CD4-positive, CD25-positive, alpha-beta regulatory T cell (primary cell): ENCODE measurements at regions not wholly inside any gene's neighbourhood (a gene's known extent, or its start where the extent isn't known, plus 50 kb on each side); places are given as distances from the start of the nearest gene placed in this dataset.
"Not testable (repeated sequence)": the region's sequence is repeated elsewhere in the genome, so short reads cannot be mapped to it uniquely, and the experiment has no call there.

ENCODE experiments used
- ATAC-seq, 2 donors: fragments of 150-1000 bp; cut with Tn5 transposase; one replicate each; pipeline ENCODE4 v1.10.0; 2021; ENCODE audit warnings: low read depth in 2 of 2, moderate number of reproducible peaks in 2 of 2, moderate library complexity in 1 of 2
- DNase-seq, 3 donors: peaks; one replicate each; pipeline versions ENCODE4 v3.0.0 to v3.0.0-alpha.2; 2012 to 2022; ENCODE audit warnings: mixed read lengths in 1 of 3
- H3K27ac ChIP-seq: one replicate; pipeline ENCODE4 v1.7.0; 2013; ENCODE audit warnings: mild to moderate bottlenecking, low read length; ENCODE audit not compliant: insufficient read depth, poor library complexity, severe bottlenecking
- H3K27me3 ChIP-seq: one replicate; pipeline ENCODE4 v1.7.0; 2013; ENCODE audit warnings: low read length; ENCODE audit not compliant: control insufficient read depth, insufficient read depth
- H3K36me3 ChIP-seq: one replicate; pipeline ENCODE4 v1.7.0; 2013; ENCODE audit warnings: mild to moderate bottlenecking, low read length, moderate library complexity; ENCODE audit not compliant: control insufficient read depth, insufficient read depth
- H3K4me1 ChIP-seq: 2 replicates; pipeline ENCODE4 v1.7.0; 2013; ENCODE audit warnings: mild to moderate bottlenecking, low read length; ENCODE audit not compliant: insufficient read depth, control insufficient read depth, poor library complexity, severe bottlenecking
- H3K4me3 ChIP-seq: one replicate; pipeline ENCODE4 v1.7.0; 2013; ENCODE audit warnings: low read depth, mild to moderate bottlenecking, low read length, moderate library complexity
- H3K9me3 ChIP-seq, 2 experiments: 1 replicate in 1 of 2; 2 replicates in 1 of 2; pipeline ENCODE4 v1.7.0; 2013; ENCODE audit warnings: low read length in 2 of 2, mild to moderate bottlenecking in 1 of 2, moderate library complexity in 1 of 2; ENCODE audit not compliant: control insufficient read depth in 2 of 2
- H3K27ac Mint-ChIP-seq, 3 donors: one replicate each; pipeline ENCODE4 v1.8.0; 2020 to 2022; ENCODE audit warnings: mild to moderate bottlenecking in 3 of 3, mixed read lengths in 3 of 3, moderate library complexity in 2 of 3
- H3K27me3 Mint-ChIP-seq: one replicate; pipeline ENCODE4 v1.8.0; 2022; ENCODE audit warnings: mild to moderate bottlenecking, mixed read lengths
- H3K36me3 Mint-ChIP-seq: one replicate; pipeline ENCODE4 v1.8.0; 2020; ENCODE audit warnings: mixed read lengths
- H3K4me1 Mint-ChIP-seq, 4 donors: one replicate each; pipeline ENCODE4 v1.8.0; 2020 to 2022; ENCODE audit warnings: mixed read lengths in 4 of 4, mild to moderate bottlenecking in 1 of 4
- H3K4me3 Mint-ChIP-seq, 4 donors: one replicate each; pipeline ENCODE4 v1.8.0; 2020 to 2022; ENCODE audit warnings: mild to moderate bottlenecking in 4 of 4, mixed read lengths in 4 of 4, moderate library complexity in 3 of 4
- H3K9me3 Mint-ChIP-seq, 7 donors: one replicate each; pipeline ENCODE4 v1.8.0; 2020 to 2022; ENCODE audit warnings: mixed read lengths in 7 of 7, mild to moderate bottlenecking in 3 of 7, moderate library complexity in 2 of 7

DNA sequence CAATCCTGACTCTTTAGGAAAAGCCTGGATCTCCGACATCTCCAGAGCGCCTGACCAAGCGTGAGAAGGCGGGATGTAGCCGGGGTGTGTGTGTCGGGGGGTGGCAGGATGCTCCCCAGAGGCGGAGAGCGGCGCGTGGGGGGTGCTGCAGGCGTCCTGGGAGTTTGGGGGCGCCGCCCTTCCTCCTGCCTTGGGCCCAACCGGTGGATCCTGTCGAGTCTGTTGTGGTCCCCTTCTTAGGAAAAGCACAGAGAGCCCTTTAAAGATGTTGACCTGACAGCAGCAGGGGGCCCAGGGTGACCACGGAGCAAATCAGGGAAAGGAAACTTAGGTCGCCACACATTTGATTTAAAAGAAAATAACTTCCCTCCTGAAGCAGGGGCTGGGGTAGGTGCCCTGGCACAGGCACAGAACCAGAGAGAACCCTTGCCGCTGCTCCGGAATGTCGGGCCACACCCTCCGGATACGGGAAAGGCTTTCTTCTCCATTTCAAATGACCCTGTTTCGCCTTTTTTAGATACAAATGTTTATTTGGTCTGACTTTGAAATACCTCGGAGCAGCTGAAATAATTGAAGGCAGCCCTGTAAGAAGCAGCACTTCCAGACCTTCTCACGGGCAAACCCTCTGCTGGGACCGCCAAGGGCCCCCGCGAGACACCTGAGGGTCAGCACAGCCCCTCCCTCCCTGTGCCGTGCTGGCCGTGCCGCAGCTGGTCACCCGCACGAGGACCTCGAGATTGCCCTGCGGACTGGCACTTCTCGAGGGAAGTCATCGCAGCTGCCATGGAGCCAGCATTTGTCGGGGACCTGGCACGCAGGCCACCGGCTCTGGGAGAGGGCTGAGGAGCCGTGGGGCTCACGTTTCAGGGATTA, 102.9 kb upstream of the KLF13 start:
- peaks cover 9% of the 10 kb centered on the region for H3K27me3 Mint-ChIP-seq
- DNase-seq, result no peak
- H3K4me1 Mint-ChIP-seq, result peaks cover 0 to 39% (median 23%) of the 10 kb centered on the region in 4 donors
- no peaks in the 10 kb centered on the region for H3K36me3 Mint-ChIP-seq
- Histone ChIP-seq H3K4me1 (peaks cover 5% of the 10 kb centered on the region), H3K27me3 (no peaks in the 10 kb centered on the region), H3K9me3 (no peaks in the 10 kb centered on the region), H3K27ac (no peak overlapping the region), H3K36me3 (no peaks in the 10 kb centered on the region), H3K4me3 (no peak overlapping the region)
- H3K4me3 Mint-ChIP-seq, result no peak overlapping the region
- no peak for ATAC-seq
- H3K27ac Mint-ChIP-seq, result no peak overlapping the region
- H3K9me3 Mint-ChIP-seq, result no peaks in the 10 kb centered on the region

GRCh38 chr15:31224661-31225060, 102.0 kb upstream of the KLF13 start:
- Mint-ChIP-seq H3K4me3 (peak overlapping the region in 1 of 4 donors; percentile 27), H3K4me1 (peaks cover 0 to 36% (median 23%) of the 10 kb centered on the region in 4 donors), H3K27ac (peak overlapping the region in 1 of 3 donors; percentile 60)
- not testable (repeated sequence) for H3K27ac ChIP-seq, DNase-seq, H3K9me3 ChIP-seq, H3K27me3 ChIP-seq, H3K36me3 Mint-ChIP-seq, ATAC-seq, H3K36me3 ChIP-seq, H3K4me3 ChIP-seq, H3K4me1 ChIP-seq, H3K9me3 Mint-ChIP-seq, H3K27me3 Mint-ChIP-seq

GRCh38 chr15:31225356-31225955, 101.2 kb upstream of the KLF13 start:
- peaks cover 9% of the 10 kb centered on the region for H3K27me3 Mint-ChIP-seq
- Histone ChIP-seq H3K9me3 (no peaks in the 10 kb centered on the region), H3K4me1 (peaks cover 5% of the 10 kb centered on the region), H3K4me3 (no peak overlapping the region), H3K27ac (no peak overlapping the region), H3K27me3 (no peaks in the 10 kb centered on the region), H3K36me3 (no peaks in the 10 kb centered on the region)
- DNase-seq (no peak), ATAC-seq (no peak)
- no peaks in the 10 kb centered on the region for H3K36me3 Mint-ChIP-seq
- H3K4me1 Mint-ChIP-seq, result peaks cover 0 to 34% (median 21%) of the 10 kb centered on the region in 4 donors
- H3K27ac Mint-ChIP-seq, result peak overlapping the region in 1 of 3 donors; percentile 60
- no peak overlapping the region for H3K4me3 Mint-ChIP-seq
- no peaks in the 10 kb centered on the region for H3K9me3 Mint-ChIP-seq

- DNase-seq (no peak), ATAC-seq (no peak)
- H3K4me1 Mint-ChIP-seq, result peaks cover 0 to 30% (median 19%) of the 10 kb centered on the region in 4 donors
- Histone ChIP-seq H3K27ac (no peak overlapping the region), H3K4me3 (no peak overlapping the region), H3K4me1 (peaks cover 5% of the 10 kb centered on the region), H3K36me3 (no peaks in the 10 kb centered on the region), H3K9me3 (no peaks in the 10 kb centered on the region), H3K27me3 (no peaks in the 10 kb centered on the region)
- H3K9me3 Mint-ChIP-seq, result no peaks in the 10 kb centered on the region
- H3K27ac Mint-ChIP-seq, result no peak overlapping the region
- H3K4me3 Mint-ChIP-seq, result peak overlapping the region in 1 of 4 donors; percentile 52
- H3K36me3 Mint-ChIP-seq, result no peaks in the 10 kb centered on the region
- H3K27me3 Mint-ChIP-seq, result peaks cover 9% of the 10 kb centered on the region
Measured at GRCh38 chr15:31226021-31226420, 100.6 kb upstream of the KLF13 start.

- no peaks in the 10 kb centered on the region for H3K27me3 ChIP-seq
- Mint-ChIP-seq H3K27me3 (peaks cover 9% of the 10 kb centered on the region), H3K4me1 (peaks cover 0 to 30% (median 19%) of the 10 kb centered on the region in 4 donors), H3K9me3 (peaks cover 0 to 1% (median 0%) of the 10 kb centered on the region in 7 donors), H3K27ac (no peak overlapping the region), H3K4me3 (no peak overlapping the region), H3K36me3 (no peaks in the 10 kb centered on the region)
- no peaks in the 10 kb centered on the region for H3K36me3 ChIP-seq
- ATAC-seq (no peak), DNase-seq (no peak)
- H3K4me3 ChIP-seq, result no peak overlapping the region
- peaks cover 5% of the 10 kb centered on the region for H3K4me1 ChIP-seq
- H3K27ac ChIP-seq, result no peak overlapping the region
- no peaks in the 10 kb centered on the region for H3K9me3 ChIP-seq
Measured at GRCh38 chr15:31227235-31227634, 99.4 kb upstream of the KLF13 start.

- Histone ChIP-seq H3K36me3 (no peaks in the 10 kb centered on the region), H3K4me3 (no peak overlapping the region), H3K27ac (no peak overlapping the region), H3K9me3 (no peaks in the 10 kb centered on the region), H3K4me1 (peaks cover 2% of the 10 kb centered on the region), H3K27me3 (no peaks in the 10 kb centered on the region)
- Mint-ChIP-seq H3K4me1 (peaks cover 0 to 28% (median 18%) of the 10 kb centered on the region in 4 donors), H3K36me3 (no peaks in the 10 kb centered on the region), H3K27ac (no peak overlapping the region), H3K4me3 (peak overlapping the region in 1 of 4 donors; percentile 5), H3K9me3 (peaks cover 0 to 1% (median 0%) of the 10 kb centered on the region in 7 donors), H3K27me3 (peaks cover 3% of the 10 kb centered on the region)
- DNase-seq (no peak), ATAC-seq (no peak)
Measured at GRCh38 chr15:31228011-31228484, 98.6 kb upstream of the KLF13 start.

DNA sequence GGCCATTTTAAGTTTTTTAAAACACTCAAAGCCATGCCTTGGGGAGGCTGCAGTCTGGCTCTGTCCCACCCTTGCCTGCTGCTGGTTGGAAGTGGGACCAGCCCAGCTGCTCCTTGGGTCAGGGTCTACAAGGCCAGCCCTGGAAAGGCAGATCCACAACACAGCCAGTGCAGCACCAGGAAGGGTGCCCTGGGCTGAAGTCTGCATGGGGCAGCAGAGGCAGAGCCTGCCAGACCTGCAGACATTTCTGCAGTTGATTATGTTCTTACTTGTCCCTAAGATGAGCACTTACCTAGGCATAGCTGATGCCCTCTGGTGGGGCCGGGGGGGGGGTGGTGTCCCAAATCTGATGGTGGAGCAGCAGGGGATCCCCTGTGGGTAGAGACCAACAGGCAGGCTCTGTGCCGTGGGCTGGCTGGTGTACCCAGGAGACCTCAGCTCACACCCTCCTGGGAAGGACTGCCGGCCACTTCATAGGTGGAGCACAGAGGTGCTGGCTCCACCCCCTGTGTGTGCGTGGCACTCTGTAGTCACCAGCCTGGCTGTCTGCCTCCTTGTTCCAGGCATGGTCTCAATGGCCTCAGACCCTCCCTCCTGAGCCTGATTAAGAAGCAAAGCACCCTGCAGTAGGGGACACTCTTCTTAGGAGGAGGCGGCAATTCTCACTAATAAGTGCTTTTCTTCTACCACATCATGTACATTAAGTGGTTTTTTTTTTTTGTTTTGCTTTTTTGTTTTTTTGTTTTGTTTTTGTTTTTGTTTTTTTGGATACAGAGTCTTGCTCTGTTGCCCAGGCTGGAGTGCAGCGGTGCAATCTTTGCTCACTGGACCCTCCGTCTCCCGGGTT, 97.4 kb upstream of the KLF13 start:
- no peaks in the 10 kb centered on the region for H3K36me3 ChIP-seq

More for the DNA sequence above, 97.4 kb upstream of the KLF13 start:
- Mint-ChIP-seq H3K4me3 (no peak overlapping the region), H3K4me1 (peaks cover 0 to 25% (median 21%) of the 10 kb centered on the region in 4 donors), H3K36me3 (no peaks in the 10 kb centered on the region), H3K27me3 (no peaks in the 10 kb centered on the region), H3K9me3 (peaks cover 0 to 1% (median 0%) of the 10 kb centered on the region in 7 donors), H3K27ac (no peak overlapping the region)
- Histone ChIP-seq H3K9me3 (no peaks in the 10 kb centered on the region), H3K27me3 (no peaks in the 10 kb centered on the region), H3K27ac (no peak overlapping the region), H3K4me3 (no peak overlapping the region), H3K4me1 (no peaks in the 10 kb centered on the region)
- ATAC-seq, result peak in 1 of 2 donors; percentile 37
- DNase-seq, result no peak
